ENCODE measurements at regions not wholly inside any gene's neighbourhood (a gene's known extent, or its start where the extent isn't known, plus 50 kb on each side); places are given as distances from the start of the nearest gene placed in this dataset.
"Not testable (repeated sequence)": the region's sequence is repeated elsewhere in the genome, so short reads cannot be mapped to it uniquely, and the experiment has no call there.

- H3K27ac ChIP-seq (ENCODE audit: low read length): no peak overlapping the region
- intact Hi-C loops (cut with micrococcal nuclease): no loop called here
- Mint-ChIP-seq H3K9me3 (peaks cover 5 to 7% of the 10 kb centered on the region in 2 donors), H3K27ac (no peak overlapping the region), H3K36me3 (no peaks in the 10 kb centered on the region), H3K27me3 (ENCODE audit: low read depth in 2 of 2) (peaks cover 0 to 8% of the 10 kb centered on the region in 2 donors), H3K4me1 (peaks cover 0 to 8% of the 10 kb centered on the region in 2 donors), H3K4me3 (no peak overlapping the region)
- H3K27me3 ChIP-seq (ENCODE audit: control insufficient read depth, insufficient read depth, low read length): no peaks in the 10 kb centered on the region
- H3K36me3 ChIP-seq (ENCODE audit: control insufficient read depth, insufficient read depth, low read length): no peaks in the 10 kb centered on the region
- no peaks in the 10 kb centered on the region for H3K9me3 ChIP-seq (ENCODE audit: control insufficient read depth, insufficient read depth, low read length)
- no peak overlapping the region for H3K4me3 ChIP-seq (ENCODE audit: low read length)
- H3K4me1 ChIP-seq (ENCODE audit: control insufficient read depth, insufficient read depth, low read length): no peaks in the 10 kb centered on the region
- ATAC-seq: no peak
- 88% methylated on average over 10 of the region's 10 CpGs for WGBS (ENCODE audit: insufficient coverage)
- no peak for DNase-seq
- TF ChIP-seq, protein P1, sequence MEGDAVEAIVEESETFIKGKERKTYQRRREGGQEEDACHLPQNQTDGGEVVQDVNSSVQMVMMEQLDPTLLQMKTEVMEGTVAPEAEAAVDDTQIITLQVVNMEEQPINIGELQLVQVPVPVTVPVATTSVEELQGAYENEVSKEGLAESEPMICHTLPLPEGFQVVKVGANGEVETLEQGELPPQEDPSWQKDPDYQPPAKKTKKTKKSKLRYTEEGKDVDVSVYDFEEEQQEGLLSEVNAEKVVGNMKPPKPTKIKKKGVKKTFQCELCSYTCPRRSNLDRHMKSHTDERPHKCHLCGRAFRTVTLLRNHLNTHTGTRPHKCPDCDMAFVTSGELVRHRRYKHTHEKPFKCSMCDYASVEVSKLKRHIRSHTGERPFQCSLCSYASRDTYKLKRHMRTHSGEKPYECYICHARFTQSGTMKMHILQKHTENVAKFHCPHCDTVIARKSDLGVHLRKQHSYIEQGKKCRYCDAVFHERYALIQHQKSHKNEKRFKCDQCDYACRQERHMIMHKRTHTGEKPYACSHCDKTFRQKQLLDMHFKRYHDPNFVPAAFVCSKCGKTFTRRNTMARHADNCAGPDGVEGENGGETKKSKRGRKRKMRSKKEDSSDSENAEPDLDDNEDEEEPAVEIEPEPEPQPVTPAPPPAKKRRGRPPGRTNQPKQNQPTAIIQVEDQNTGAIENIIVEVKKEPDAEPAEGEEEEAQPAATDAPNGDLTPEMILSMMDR (IDR thresholded peaks at IDR 0.05): peak; percentile 9
Measured at GRCh38 chr20:57977141-57977540, 251.3 kb downstream of the ANKRD60 start.

GRCh38 chr20:57974863-57975262, 253.6 kb downstream of the ANKRD60 start:
- Histone ChIP-seq H3K4me3 (ENCODE audit: low read length) (no peak overlapping the region), H3K4me1 (ENCODE audit: control insufficient read depth, insufficient read depth, low read length) (no peaks in the 10 kb centered on the region), H3K27me3 (ENCODE audit: control insufficient read depth, insufficient read depth, low read length) (no peaks in the 10 kb centered on the region), H3K36me3 (ENCODE audit: control insufficient read depth, insufficient read depth, low read length) (no peaks in the 10 kb centered on the region), H3K27ac (ENCODE audit: low read length) (no peak overlapping the region), H3K9me3 (ENCODE audit: control insufficient read depth, insufficient read depth, low read length) (no peaks in the 10 kb centered on the region)
- ATAC-seq (no peak), DNase-seq (no peak)
- Mint-ChIP-seq H3K27ac (peak overlapping the region in 1 of 2 donors; percentile 7), H3K27me3 (ENCODE audit: low read depth in 2 of 2) (peaks cover 0 to 6% of the 10 kb centered on the region in 2 donors), H3K4me1 (peaks cover 0 to 8% of the 10 kb centered on the region in 2 donors), H3K36me3 (no peaks in the 10 kb centered on the region), H3K9me3 (peaks cover 5 to 7% of the 10 kb centered on the region in 2 donors), H3K4me3 (no peak overlapping the region)
- intact Hi-C loops (cut with micrococcal nuclease): no loop called here
- TF ChIP-seq, protein P1 (IDR thresholded peaks at IDR 0.05): no peak
- WGBS (ENCODE audit: insufficient coverage): 88% methylated on average over 3 of the region's 3 CpGs

DNA sequence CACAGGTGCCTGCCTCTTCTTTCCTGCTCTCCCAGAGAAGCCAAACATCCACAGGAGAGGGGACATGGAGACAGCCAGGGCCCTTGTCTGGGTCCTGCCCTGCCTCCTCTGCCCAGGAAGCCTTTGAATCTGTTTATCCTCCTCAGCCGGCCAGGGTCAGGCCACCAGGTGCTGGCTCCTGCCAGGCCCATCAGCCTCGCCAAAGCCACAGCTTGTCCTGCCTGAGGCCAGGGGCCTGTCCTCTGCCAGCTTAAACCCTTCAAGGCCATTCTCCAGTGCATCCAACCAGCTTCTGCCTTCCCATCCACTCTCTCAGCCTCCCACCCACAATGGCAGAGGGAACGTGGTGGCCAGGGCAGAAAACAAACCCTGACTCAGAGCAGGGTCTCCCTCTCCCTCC, 254.6 kb downstream of the ANKRD60 start:
- H3K4me3 Mint-ChIP-seq: no peak overlapping the region
- ATAC-seq (no peak), DNase-seq (no peak)
- peaks cover 5 to 7% of the 10 kb centered on the region in 2 donors for H3K9me3 Mint-ChIP-seq
- no peak overlapping the region for H3K27ac Mint-ChIP-seq
- no peaks in the 10 kb centered on the region for H3K36me3 Mint-ChIP-seq
- H3K4me1 ChIP-seq (ENCODE audit: control insufficient read depth, insufficient read depth, low read length): no peaks in the 10 kb centered on the region
- no peak overlapping the region for H3K4me3 ChIP-seq (ENCODE audit: low read length)
- H3K27ac ChIP-seq (ENCODE audit: low read length): no peak overlapping the region
- peaks cover 6 to 12% of the 10 kb centered on the region in 2 donors for H3K27me3 Mint-ChIP-seq (ENCODE audit: low read depth in 2 of 2)
- H3K9me3 ChIP-seq (ENCODE audit: control insufficient read depth, insufficient read depth, low read length): no peaks in the 10 kb centered on the region
- H3K4me1 Mint-ChIP-seq: peaks cover 0 to 8% of the 10 kb centered on the region in 2 donors
- H3K27me3 ChIP-seq (ENCODE audit: control insufficient read depth, insufficient read depth, low read length): no peaks in the 10 kb centered on the region
- H3K36me3 ChIP-seq (ENCODE audit: control insufficient read depth, insufficient read depth, low read length): no peaks in the 10 kb centered on the region
- TF ChIP-seq, protein P1 (IDR thresholded peaks at IDR 0.05): no peak
- intact Hi-C loops (cut with micrococcal nuclease): no loop called here
- WGBS (ENCODE audit: insufficient coverage): 81% methylated on average over 3 of the region's 3 CpGs

- H3K9me3 Mint-ChIP-seq; H3K4me1 Mint-ChIP-seq; H3K4me1 ChIP-seq (ENCODE audit: control insufficient read depth, insufficient read depth, low read length); H3K36me3 Mint-ChIP-seq; intact Hi-C loops (cut with micrococcal nuclease); H3K4me3 ChIP-seq (ENCODE audit: low read length); H3K36me3 ChIP-seq (ENCODE audit: control insufficient read depth, insufficient read depth, low read length); ATAC-seq; DNase-seq; H3K4me3 Mint-ChIP-seq; H3K27me3 ChIP-seq (ENCODE audit: control insufficient read depth, insufficient read depth, low read length); H3K27ac ChIP-seq (ENCODE audit: low read length); H3K9me3 ChIP-seq (ENCODE audit: control insufficient read depth, insufficient read depth, low read length); H3K27ac Mint-ChIP-seq: not testable (repeated sequence)
- H3K27me3 Mint-ChIP-seq (ENCODE audit: low read depth in 2 of 2): peaks cover 13 to 20% of the 10 kb centered on the region in 2 donors
- WGBS (ENCODE audit: insufficient coverage): 100% methylated on average over 1 of the region's 1 CpG
Measured at GRCh38 chr20:57971583-57971982, 256.9 kb downstream of the ANKRD60 start.

All from natural killer cell (primary cell).